Nephron progenitor cell (in vitro differentiated cells): ENCODE measurements at regions not wholly inside any gene's neighbourhood (a gene's known extent, or its start where the extent isn't known, plus 50 kb on each side); places are given as distances from the start of the nearest gene placed in this dataset.

ENCODE experiments used
- DNase-seq: peaks from one replicate; pipeline ENCODE4 v3.0.0; 2021
- H3K27ac Mint-ChIP-seq: 2 replicates; pipeline ENCODE4 v1.8.0; 2021; ENCODE audit warnings: mild to moderate bottlenecking, moderate library complexity, mixed read lengths
- H3K27me3 Mint-ChIP-seq: 2 replicates; pipeline ENCODE4 v1.8.0; 2021; ENCODE audit warnings: mild to moderate bottlenecking, low read depth, mixed read lengths; ENCODE audit not compliant: poor library complexity
- H3K36me3 Mint-ChIP-seq: 2 replicates; pipeline ENCODE4 v1.8.0; 2021; ENCODE audit warnings: low read depth, mixed read lengths
- H3K4me1 Mint-ChIP-seq: 2 replicates; pipeline ENCODE4 v1.8.0; 2021; ENCODE audit warnings: mixed read lengths
- H3K4me3 Mint-ChIP-seq: 2 replicates; pipeline ENCODE4 v1.8.0; 2021; ENCODE audit warnings: mild to moderate bottlenecking, moderate library complexity, mixed read lengths
- H3K9me3 Mint-ChIP-seq: 2 replicates; pipeline ENCODE4 v1.8.0; 2021; ENCODE audit warnings: mild to moderate bottlenecking, moderate library complexity, mixed read lengths
- CTCF ChIP-seq: fragments of 200-600 bp; sonication (generic); IDR thresholded peaks from 2 replicates; pipeline ENCODE4 v1.5.0; 2021; ENCODE audit warnings: antibody characterized with exemption

- no peak for TF ChIP-seq CTCF
These were observed 59.0 kb upstream of the GSAP start for GRCh38 chr7:77475181-77475580.

GRCh38 chr7:77474756-77475155 is 58.6 kb upstream of the GSAP start:
- peaks cover 4% of the 10 kb centered on the region for H3K27me3 Mint-ChIP-seq
- H3K4me3 Mint-ChIP-seq: no peak overlapping the region
- H3K4me1 Mint-ChIP-seq: no peaks in the 10 kb centered on the region
- H3K27ac Mint-ChIP-seq: no peak overlapping the region
- H3K36me3 Mint-ChIP-seq: no peaks in the 10 kb centered on the region
- no peak for DNase-seq
- H3K9me3 Mint-ChIP-seq: peaks cover 5% of the 10 kb centered on the region
- no peak for TF ChIP-seq CTCF

More at GRCh38 chr7:77475181-77475580, 59.0 kb upstream of the GSAP start:
- Mint-ChIP-seq H3K27me3 (peaks cover 4% of the 10 kb centered on the region), H3K9me3 (peaks cover under 1% of the 10 kb centered on the region), H3K4me3 (no peak overlapping the region), H3K36me3 (no peaks in the 10 kb centered on the region), H3K4me1 (no peaks in the 10 kb centered on the region), H3K27ac (no peak overlapping the region)
- DNase-seq: no peak

DNA sequence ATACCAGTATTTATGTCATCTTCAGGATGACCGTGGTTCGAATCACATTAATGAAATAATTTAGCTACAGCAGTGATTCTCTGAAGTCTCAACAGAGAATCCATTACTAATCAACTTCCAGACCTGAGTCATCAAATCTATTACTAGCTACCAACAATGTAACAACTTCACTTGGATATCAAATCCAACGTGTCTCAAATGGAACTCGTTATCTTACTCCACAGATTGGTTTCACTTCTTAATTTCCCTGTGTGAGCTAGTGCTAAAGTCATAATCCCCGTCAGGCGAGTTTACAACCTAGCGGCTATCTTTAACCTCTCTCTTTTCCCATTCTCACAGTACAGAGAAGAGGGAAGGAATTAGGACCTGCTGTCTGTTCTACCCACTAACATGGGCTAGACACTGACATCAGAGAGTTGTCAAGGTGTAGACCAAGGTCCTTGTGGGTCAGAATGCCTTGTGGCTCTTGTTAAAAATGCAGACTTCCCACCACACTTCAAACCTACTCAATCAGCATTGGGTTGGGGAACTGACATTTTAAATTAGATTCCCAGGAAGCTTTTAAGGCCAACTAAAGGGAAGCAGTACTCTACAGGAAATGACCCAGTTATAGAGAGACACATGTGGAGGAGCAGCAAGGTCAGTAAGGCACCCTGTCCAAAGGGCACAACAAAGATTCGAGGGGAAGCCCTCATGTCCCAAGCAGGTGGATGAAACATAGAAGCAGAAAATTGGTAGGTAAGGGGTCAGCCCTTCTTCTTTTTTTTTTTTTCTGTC is 57.3 kb upstream of the GSAP start:
- peaks cover 10% of the 10 kb centered on the region for H3K9me3 Mint-ChIP-seq
- no peak overlapping the region for H3K4me3 Mint-ChIP-seq
- peaks cover 4% of the 10 kb centered on the region for H3K27me3 Mint-ChIP-seq
- TF ChIP-seq CTCF: no peak
- H3K4me1 Mint-ChIP-seq: no peaks in the 10 kb centered on the region
- DNase-seq: no peak
- no peak overlapping the region for H3K27ac Mint-ChIP-seq
- no peaks in the 10 kb centered on the region for H3K36me3 Mint-ChIP-seq

DNA sequence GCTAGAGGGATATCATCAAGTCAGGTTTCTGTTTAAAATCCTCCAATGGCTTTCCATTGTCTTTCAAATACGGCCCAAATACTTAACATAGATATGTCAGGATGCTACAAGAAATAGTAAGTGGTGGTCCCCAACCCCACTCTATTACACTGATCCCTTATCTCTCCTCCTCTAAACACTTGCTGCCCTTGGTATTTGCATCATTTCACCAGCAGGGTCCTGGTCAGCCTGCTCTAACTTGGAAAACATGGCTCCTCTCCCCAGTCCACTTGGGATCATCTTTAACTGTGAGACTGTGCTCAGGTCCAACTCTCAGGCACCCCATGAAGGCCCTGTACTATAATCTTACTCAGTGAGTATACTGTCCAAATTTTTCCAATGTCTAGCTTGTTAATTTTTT is 53.8 kb upstream of the GSAP start:
- H3K36me3 Mint-ChIP-seq: no peaks in the 10 kb centered on the region

DNA sequence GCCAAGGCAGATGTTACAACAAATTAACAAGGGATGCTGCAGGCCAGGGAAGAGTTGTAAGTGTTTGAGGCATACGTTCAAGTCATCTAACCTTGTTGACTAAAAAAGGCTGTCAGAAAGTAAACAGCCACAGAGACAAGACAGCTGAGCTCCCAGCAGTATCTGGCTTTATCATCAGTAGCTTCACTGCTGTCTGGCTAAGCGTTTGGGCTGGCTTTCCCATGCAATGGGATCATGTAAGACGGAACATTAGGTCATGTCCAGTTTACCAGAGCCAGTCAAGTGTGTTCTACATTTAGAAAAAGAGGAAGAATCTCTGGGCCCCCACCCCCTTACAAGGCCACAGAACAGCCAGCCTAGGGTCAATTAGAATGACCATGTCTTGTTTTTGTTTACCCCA is 51.3 kb upstream of the GSAP start:
- no peaks in the 10 kb centered on the region for H3K4me1 Mint-ChIP-seq
- H3K27me3 Mint-ChIP-seq: peaks cover 4% of the 10 kb centered on the region
- no peak for TF ChIP-seq CTCF

More for the DNA sequence above, 53.8 kb upstream of the GSAP start:
- H3K27me3 Mint-ChIP-seq: peaks cover 4% of the 10 kb centered on the region
- no peak for TF ChIP-seq CTCF
- peaks cover 10% of the 10 kb centered on the region for H3K9me3 Mint-ChIP-seq
- H3K4me1 Mint-ChIP-seq: no peaks in the 10 kb centered on the region
- DNase-seq: no peak
- H3K27ac Mint-ChIP-seq: no peak overlapping the region
- H3K4me3 Mint-ChIP-seq: no peak overlapping the region

GRCh38 chr7:77466450-77466849 is 50.3 kb upstream of the GSAP start:
- TF ChIP-seq CTCF: no peak
- H3K4me1 Mint-ChIP-seq: no peaks in the 10 kb centered on the region
- H3K9me3 Mint-ChIP-seq: peaks cover 10% of the 10 kb centered on the region
- no peak for DNase-seq
- no peaks in the 10 kb centered on the region for H3K36me3 Mint-ChIP-seq
- H3K4me3 Mint-ChIP-seq: no peak overlapping the region
- no peaks in the 10 kb centered on the region for H3K27me3 Mint-ChIP-seq
- no peak overlapping the region for H3K27ac Mint-ChIP-seq

More for the DNA sequence above, 51.3 kb upstream of the GSAP start:
- H3K36me3 Mint-ChIP-seq: no peaks in the 10 kb centered on the region
- H3K4me3 Mint-ChIP-seq: no peak overlapping the region
- H3K9me3 Mint-ChIP-seq: peaks cover 10% of the 10 kb centered on the region
- no peak for DNase-seq
- H3K27ac Mint-ChIP-seq: no peak overlapping the region
